Activated CD4-positive, alpha-beta T cell treated with anti-CD3 and anti-CD28 coated beads, Interleukin-2, amount 50 U/mL, for 16 hours (primary cell): ENCODE measurements at regions not wholly inside any gene's neighbourhood (a gene's known extent, or its start where the extent isn't known, plus 50 kb on each side); places are given as distances from the start of the nearest gene placed in this dataset.

Experiments used
- DNase-seq: peaks from one replicate; pipeline ENCODE4 v3.0.0-alpha.2; 2020

GRCh38 chr3:147604136-147604535 lies 195.0 kb downstream of the ZIC1 start:
- DNase-seq: no peak

GRCh38 chr3:147613725-147614124 lies 204.6 kb downstream of the ZIC1 start:
- no peak for DNase-seq

GRCh38 chr3:147614210-147614609 lies 205.0 kb downstream of the ZIC1 start:
- no peak for DNase-seq

GRCh38 chr3:147615035-147615434 lies 205.9 kb downstream of the ZIC1 start:
- no peak for DNase-seq

- DNase-seq: no peak
Observed at GRCh38 chr3:147616998-147617619, 207.9 kb downstream of the ZIC1 start.

GRCh38 chr3:147618691-147619090 lies 209.5 kb downstream of the ZIC1 start:
- no peak for DNase-seq

- DNase-seq: no peak
Observed at GRCh38 chr3:147619921-147620560, 210.9 kb downstream of the ZIC1 start.

- DNase-seq: no peak
Observed at GRCh38 chr3:147620906-147621305, 211.7 kb downstream of the ZIC1 start.

- DNase-seq: no peak
Observed at GRCh38 chr3:147630921-147631415, 221.8 kb downstream of the ZIC1 start.

- no peak for DNase-seq
Observed at GRCh38 chr3:147640781-147641180, 231.6 kb downstream of the ZIC1 start.

GRCh38 chr3:147645761-147646160 lies 236.6 kb downstream of the ZIC1 start:
- DNase-seq: no peak

- DNase-seq: no peak
Observed at GRCh38 chr3:147649475-147649874, 240.3 kb downstream of the ZIC1 start.

GRCh38 chr3:147651107-147651778 lies 242.1 kb downstream of the ZIC1 start:
- no peak for DNase-seq

- no peak for DNase-seq
Observed at GRCh38 chr3:147652651-147653366, 243.6 kb downstream of the ZIC1 start.

GRCh38 chr3:147653367-147653923 lies 244.3 kb downstream of the ZIC1 start:
- DNase-seq: no peak

GRCh38 chr3:147654827-147655226 lies 245.7 kb downstream of the ZIC1 start:
- no peak for DNase-seq

GRCh38 chr3:147655236-147655635 lies 246.1 kb downstream of the ZIC1 start:
- DNase-seq: no peak

- no peak for DNase-seq
Observed at GRCh38 chr3:147656023-147656422, 246.9 kb downstream of the ZIC1 start.

GRCh38 chr3:147661916-147662315 lies 252.8 kb downstream of the ZIC1 start:
- DNase-seq: no peak

GRCh38 chr3:147662705-147663104 lies 253.5 kb downstream of the ZIC1 start:
- no peak for DNase-seq

- no peak for DNase-seq
Observed at GRCh38 chr3:147669077-147669476, 259.9 kb downstream of the ZIC1 start.

GRCh38 chr3:147672035-147672434 lies 262.9 kb downstream of the ZIC1 start:
- DNase-seq: no peak

GRCh38 chr3:147672436-147672835 lies 263.3 kb downstream of the ZIC1 start:
- no peak for DNase-seq
